ENCODE measurements at regions not wholly inside any gene's neighbourhood (a gene's known extent, or its start where the extent isn't known, plus 50 kb on each side); places are given as distances from the start of the nearest gene placed in this dataset.

- no peak for TF ChIP-seq CTCF (conservative IDR thresholded peaks at IDR 0.05; ENCODE audit: low read depth, low read length)
- TF ChIP-seq EZH2 (IDR thresholded peaks at IDR 0.05; ENCODE audit: low read length, unreplicated experiment), result no peak
Measured at GRCh38 chr18:55119434-55119833, 160.2 kb upstream of the CCDC68 start.
